GM21528 (cell line): ENCODE measurements at regions not wholly inside any gene's neighbourhood (a gene's known extent, or its start where the extent isn't known, plus 50 kb on each side); places are given as distances from the start of the nearest gene placed in this dataset.

Source experiments
- ATAC-seq: cut with Tn5 transposase; IDR thresholded peaks from one replicate; pipeline ENCODE4 v1.9.1; 2021; ENCODE audit warnings: mild to moderate bottlenecking, moderate library complexity; ENCODE audit not compliant: unreplicated experiment, low FRiP score

DNA sequence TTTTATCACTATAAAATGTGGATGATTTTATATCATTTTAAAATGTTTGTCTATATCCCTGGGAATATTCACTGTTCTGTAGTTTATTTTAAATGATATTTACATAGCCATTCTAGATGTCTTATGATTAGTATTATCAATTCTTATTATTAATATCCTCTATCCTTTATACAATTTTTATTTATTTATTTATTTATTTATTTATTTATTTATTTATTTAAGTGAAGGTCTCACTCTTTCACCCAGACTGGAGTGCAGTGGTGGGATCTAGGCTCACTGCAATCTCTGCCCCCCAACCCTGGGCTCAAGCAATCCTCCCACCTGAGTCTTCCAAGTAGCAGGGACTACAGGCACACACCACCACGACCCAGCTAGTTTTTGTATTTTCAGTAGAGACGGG, 1848.9 kb downstream of the EFNA5 start:
- no peak for ATAC-seq

- no peak for ATAC-seq
Measured at GRCh38 chr5:105817914-105818313, 1852.8 kb downstream of the EFNA5 start.

DNA sequence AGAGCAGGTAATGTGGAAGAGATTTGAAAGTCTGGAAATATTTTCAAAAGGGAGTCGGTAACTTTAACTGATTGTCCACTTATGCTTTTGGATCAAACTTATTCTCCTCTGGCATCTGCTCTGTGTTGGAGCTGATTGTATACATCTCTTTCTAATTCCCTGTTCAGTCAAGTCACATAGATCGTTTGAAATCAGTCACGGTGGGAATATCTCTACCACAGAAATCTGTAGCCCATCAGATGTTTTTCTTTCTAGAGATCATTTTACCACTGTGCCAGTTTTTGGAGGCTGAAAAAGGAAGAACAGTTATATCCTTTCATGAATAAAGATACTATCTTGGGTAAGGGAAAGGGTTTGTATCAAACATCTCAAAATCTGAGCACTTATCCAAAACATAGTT, 1853.3 kb downstream of the EFNA5 start:
- no peak for ATAC-seq

DNA sequence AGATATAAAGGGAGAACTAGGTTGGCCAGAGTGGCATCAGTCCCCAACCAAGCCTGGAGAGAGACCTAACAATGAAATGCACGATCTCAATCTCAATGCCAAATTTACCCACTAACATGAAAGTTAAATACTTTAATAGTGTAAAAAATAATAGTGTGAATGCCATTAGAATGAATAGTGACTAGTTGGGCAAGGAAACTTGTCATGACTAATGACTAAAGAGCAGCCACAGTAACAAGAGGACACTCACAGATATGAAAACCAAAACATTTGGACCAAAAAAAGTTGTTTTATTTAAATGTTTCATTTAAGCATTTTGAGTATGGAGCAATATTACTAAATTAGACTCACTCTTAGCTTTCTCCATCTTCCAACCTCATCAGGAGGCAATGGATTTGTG, 1853.8 kb downstream of the EFNA5 start:
- ATAC-seq, result no peak

DNA sequence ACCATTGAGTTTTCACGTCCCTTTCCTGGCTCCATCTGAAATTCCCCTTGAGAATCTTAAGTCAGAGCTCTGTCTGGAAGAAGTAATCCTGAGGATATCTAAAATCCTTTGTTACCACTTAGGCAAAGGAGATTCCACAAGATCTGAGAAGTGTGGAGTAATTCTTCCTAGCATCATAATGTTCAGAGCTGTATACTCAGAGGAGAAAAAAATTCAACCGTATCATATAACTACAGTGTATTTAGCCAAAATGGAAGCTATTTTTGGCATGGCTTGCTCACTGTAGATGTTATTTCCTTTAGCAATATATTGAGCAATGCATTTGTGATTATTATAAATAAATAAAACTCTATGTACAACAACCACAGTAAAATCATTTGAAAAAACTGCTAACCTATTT, 1858.4 kb downstream of the EFNA5 start:
- no peak for ATAC-seq

DNA sequence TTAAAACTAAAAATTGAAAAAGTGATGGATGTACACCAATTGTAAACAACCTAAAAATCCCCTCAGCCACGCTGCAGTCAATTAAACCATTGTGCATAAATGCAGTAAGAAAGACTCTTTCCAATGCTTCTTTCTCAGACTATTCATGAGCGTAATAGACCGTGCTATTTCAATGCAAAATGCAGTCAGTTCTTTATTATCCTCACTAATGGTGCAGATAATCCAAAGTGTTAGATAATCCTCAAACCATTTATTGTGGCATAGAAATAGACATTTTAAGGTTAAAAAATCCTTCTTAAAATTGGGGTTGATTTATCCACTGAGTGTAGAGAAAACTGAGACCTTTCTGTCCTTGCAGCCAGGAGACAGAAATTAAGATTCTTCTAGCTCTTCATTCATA, 1862.8 kb downstream of the EFNA5 start:
- ATAC-seq, result no peak

- no peak for ATAC-seq
Measured at GRCh38 chr5:105807290-105807689, 1863.4 kb downstream of the EFNA5 start.

DNA sequence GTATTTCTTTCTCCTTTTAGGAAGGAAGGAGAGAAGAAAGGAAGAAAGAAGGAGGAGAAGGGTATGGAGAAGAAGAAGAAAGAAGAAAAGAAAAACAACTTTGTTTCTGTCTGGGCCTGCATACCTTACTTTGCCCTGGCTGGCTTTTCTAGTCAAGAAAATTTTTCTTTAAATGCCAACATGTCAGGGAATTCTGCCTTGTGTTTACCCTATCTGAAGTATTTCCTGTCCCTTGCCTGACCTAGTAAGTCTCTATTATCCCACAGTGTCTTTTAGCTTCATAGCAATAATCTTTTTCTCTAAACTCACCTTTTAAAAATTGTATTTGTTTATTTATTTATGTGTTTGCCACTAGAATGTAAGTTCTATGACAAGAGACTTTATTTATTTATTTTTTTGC, 1864.1 kb downstream of the EFNA5 start:
- no peak for ATAC-seq

DNA sequence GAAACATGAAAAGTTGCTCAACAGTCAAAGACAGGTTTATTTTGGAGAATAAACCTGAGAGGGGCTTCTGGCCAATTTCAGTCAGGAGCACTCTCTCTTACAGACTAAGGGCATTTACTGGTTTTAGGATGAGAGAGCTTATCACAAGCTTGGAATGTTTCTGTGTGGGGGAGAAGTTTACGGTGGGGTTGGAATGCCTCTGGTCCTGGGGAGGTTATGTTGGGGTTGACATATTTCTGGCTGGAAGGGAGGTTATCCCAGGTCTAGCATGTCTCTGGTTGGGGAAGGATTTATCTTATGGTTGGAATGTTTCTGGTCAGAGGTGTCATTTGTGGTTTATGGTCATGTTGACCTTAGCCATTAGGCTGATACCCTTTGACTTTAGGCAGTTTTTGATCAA, 1867.3 kb downstream of the EFNA5 start:
- ATAC-seq, result no peak

DNA sequence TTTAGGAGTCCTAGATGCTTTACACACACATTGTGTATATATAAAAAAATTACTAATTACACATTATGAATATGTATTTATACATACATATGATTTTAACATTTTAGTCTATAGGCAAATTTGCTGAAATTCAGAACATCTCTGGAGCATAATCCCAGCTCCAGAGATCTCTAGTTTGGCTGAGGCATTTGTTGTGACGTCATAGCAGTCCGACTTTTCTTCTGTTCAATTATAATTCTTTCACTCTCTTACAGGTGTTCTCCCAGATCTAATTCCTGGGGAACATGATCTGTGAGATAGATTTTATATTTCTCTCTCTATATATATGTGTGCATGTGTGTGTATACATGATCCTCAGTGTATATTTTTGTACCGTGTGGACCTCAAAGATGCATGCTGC, 1876.2 kb downstream of the EFNA5 start:
- ATAC-seq, result no peak

GRCh38 chr5:105789246-105789645, 1881.5 kb downstream of the EFNA5 start:
- ATAC-seq, result no peak

DNA sequence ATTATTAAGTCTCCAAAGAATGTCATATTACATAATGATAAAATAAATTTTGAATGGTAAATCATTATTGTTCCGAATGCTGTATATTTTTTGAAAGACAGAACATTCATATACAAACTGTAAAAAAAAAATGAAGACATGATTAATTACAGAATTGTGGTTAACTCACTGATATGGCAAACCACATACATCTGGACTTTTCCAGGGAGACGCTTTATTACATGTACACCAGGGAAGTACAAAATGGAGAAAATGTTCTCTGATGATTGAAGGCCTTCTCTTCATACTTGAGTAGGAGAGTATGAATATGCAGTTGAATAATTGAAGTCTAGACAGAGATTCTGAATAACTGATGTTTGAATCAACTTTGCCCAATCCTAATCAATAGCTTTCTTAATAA, 1886.9 kb downstream of the EFNA5 start:
- ATAC-seq, result no peak

GRCh38 chr5:105782501-105782900, 1888.2 kb downstream of the EFNA5 start:
- ATAC-seq, result no peak

- no peak for ATAC-seq
Measured at GRCh38 chr5:105773241-105773640, 1897.5 kb downstream of the EFNA5 start.

- ATAC-seq, result no peak
Measured at GRCh38 chr5:105767267-105767666, 1903.5 kb downstream of the EFNA5 start.

- ATAC-seq, result no peak
Measured at GRCh38 chr5:105762728-105763127, 1908.0 kb downstream of the EFNA5 start.

DNA sequence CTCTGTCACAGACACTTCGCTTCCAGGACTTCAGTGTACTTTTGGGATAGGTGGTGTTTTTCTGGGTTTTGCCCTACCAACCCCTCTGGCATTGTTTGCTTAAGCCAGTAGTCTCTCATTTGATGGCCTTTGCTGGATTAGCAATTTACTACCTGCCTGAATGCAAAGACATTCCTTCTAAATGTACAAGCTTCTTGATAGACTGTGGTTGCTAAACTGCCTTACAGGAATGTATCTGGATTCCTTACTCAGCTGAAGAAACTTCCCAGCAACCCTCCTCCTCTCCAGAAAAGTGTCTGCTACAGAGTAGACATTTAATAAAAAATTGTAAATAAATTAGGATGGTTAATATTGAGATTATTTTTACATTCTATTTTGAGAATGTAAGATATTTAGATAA, 1916.7 kb downstream of the EFNA5 start:
- no peak for ATAC-seq

GRCh38 chr5:105752801-105753200, 1917.9 kb downstream of the EFNA5 start:
- no peak for ATAC-seq

GRCh38 chr5:105751908-105752307, 1918.8 kb downstream of the EFNA5 start:
- ATAC-seq, result no peak

DNA sequence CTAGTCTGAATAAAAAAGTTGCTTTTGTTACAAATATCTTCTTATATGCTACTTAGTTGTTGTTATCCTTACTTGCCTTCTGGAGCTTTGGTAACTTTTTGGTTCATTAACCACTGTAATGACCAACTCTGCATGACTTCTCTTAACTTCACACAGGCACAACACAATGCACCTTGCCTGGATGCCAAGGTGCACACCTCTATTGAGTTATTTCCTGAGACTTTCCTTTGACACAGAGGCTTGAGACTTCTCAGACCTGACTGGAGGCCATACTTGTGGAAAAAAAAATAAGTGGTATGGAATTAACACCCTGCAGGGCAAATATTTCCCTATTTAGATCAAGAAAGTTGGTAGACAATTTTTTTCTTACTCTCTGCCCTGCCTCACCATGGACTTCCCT, 1925.6 kb downstream of the EFNA5 start:
- ATAC-seq, result no peak

DNA sequence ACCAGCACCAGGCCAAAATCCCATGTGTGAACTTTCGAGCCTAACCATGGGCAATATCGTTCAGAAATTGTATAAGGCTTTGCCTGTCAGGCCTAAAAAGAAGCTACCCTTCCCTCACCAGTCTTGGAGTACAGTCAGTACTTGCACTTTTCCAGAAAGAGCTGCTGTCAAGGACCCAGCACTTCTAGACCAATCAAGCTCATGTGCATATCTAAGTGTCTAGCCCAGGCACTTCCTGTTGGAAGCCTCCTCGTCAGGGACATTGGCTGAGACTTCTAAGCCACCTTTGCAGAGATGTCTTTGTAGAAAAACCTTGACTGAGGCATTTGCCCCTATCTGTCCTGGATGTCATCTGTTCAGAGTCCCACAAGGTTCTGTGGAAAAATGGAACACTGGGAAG, 1930.5 kb downstream of the EFNA5 start:
- ATAC-seq, result no peak

DNA sequence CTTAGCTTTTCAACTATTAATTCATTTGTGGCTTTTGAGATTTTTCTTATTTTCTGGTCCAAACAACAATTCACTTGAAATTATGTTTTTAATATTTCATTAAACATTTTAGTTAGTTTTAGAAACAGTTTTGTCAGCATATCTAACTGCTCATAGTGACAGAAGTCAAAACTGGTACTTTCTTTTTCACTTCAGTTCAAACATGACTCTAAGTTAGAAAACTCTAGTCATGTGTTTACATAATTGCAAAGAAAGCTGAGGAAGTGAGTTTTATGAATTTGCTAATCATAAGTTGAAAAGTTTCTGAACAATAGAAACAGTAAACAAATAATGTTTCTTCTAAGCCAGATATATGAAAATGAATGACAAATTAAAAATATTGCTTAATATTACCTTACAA, 1931.0 kb downstream of the EFNA5 start:
- no peak for ATAC-seq

DNA sequence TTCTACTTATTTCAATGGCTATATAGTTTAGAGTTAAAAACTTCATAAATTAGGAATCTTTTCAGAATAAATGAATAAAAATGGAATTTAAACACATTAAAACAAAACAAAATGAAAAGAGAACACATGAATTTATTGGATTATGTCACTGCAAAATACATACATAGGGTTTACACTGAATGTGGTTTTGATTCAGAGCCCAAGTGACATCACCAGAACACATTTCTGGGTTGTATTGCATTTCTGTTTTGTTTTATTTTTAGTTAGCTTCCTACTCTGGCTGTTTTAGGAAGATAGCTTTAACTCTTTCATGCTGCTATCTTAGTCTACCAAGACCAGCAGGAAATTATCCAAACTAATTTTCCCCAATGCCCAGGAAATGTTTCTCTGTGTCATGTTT, 1935.0 kb downstream of the EFNA5 start:
- no peak for ATAC-seq

DNA sequence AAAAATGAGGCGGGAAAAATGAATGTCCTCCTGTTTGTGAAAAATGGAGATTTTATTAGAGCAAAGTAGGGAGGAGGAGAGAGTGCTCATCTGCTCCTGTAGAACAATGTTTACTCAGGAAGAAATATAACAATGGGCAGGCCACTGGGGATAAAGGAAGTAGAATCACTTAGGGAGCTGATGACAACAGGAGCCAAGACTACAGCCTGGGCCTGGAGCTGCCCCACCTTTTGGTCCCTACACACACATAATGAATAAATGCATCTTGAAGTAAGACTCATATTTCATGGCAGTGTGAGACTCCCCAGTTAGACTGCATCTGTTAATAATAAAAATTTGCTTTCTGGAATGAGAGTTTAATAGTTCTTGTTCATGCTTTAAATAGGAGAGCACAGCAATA, 1939.8 kb downstream of the EFNA5 start:
- no peak for ATAC-seq
